ENCODE measurements at regions not wholly inside any gene's neighbourhood (a gene's known extent, or its start where the extent isn't known, plus 50 kb on each side); places are given as distances from the start of the nearest gene placed in this dataset.
"Not testable (repeated sequence)": the region's sequence is repeated elsewhere in the genome, so short reads cannot be mapped to it uniquely, and the experiment has no call there.

DNA sequence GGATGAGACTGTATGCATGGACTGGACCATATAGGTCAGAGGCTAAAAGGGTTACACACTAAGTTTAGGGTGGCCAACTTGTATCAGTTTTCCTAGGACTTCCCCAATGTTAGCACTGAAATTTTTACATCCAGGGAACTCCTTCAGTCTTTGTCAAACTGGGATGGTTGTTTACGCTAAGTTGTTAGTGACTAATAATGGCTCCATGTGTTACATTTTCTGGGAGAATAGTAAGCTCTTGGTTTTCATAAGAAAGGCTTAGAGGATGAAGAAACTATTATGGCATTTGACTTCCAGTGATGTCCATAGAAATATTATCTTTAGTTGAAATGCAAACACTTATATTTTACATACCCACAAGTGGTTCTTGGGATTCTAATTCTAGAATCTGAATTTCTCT lies 57.9 kb upstream of the ST3GAL6 start:
- no peak for DNase-seq (ENCODE audit: low read depth in 2 of 2)

GRCh38 chr3:98705694-98706093 lies 57.4 kb upstream of the ST3GAL6 start:
- DNase-seq (ENCODE audit: low read depth in 2 of 2): no peak

- not testable (repeated sequence) for DNase-seq (ENCODE audit: low read depth in 2 of 2)
These were observed 54.5 kb upstream of the ST3GAL6 start for GRCh38 chr3:98708681-98709080.

- DNase-seq (ENCODE audit: low read depth in 2 of 2): no peak
These were observed 53.7 kb upstream of the ST3GAL6 start for GRCh38 chr3:98709441-98709840.

GRCh38 chr3:98710067-98710659 lies 53.0 kb upstream of the ST3GAL6 start:
- DNase-seq (ENCODE audit: low read depth in 2 of 2): no peak

GRCh38 chr3:98711426-98711825 lies 51.7 kb upstream of the ST3GAL6 start:
- DNase-seq (ENCODE audit: low read depth in 2 of 2): no peak

- DNase-seq (ENCODE audit: low read depth in 2 of 2): no peak
These were observed 50.4 kb upstream of the ST3GAL6 start for GRCh38 chr3:98712726-98713125.

- not testable (repeated sequence) for DNase-seq (ENCODE audit: low read depth in 2 of 2)
These were observed 49.8 kb upstream of the ST3GAL6 start for GRCh38 chr3:98713332-98713731.
